Fibroblast of skin of back (primary cell): ENCODE measurements at regions not wholly inside any gene's neighbourhood (a gene's known extent, or its start where the extent isn't known, plus 50 kb on each side); places are given as distances from the start of the nearest gene placed in this dataset.
"Not testable (repeated sequence)": the region's sequence is repeated elsewhere in the genome, so short reads cannot be mapped to it uniquely, and the experiment has no call there.

Source experiments
- DNase-seq: peaks from one replicate; pipeline ENCODE4 v3.0.0-alpha.2; 2013

- no peak for DNase-seq
Measured at GRCh38 chr5:112574536-112574935, 155.5 kb upstream of the EPB41L4A start.

- no peak for DNase-seq
Measured at GRCh38 chr5:112576298-112576925, 157.3 kb upstream of the EPB41L4A start.

GRCh38 chr5:112579599-112580170 lies 158.0 kb upstream of the APC start:
- DNase-seq: peak; percentile 42

- DNase-seq: no peak
Measured at GRCh38 chr5:112581811-112582320, 155.8 kb upstream of the APC start.

GRCh38 chr5:112583166-112583565 lies 154.5 kb upstream of the APC start:
- no peak for DNase-seq

- DNase-seq: no peak
Measured at GRCh38 chr5:112584781-112585180, 152.9 kb upstream of the APC start.

- no peak for DNase-seq
Measured at GRCh38 chr5:112586596-112587062, 151.1 kb upstream of the APC start.

- not testable (repeated sequence) for DNase-seq
Measured at GRCh38 chr5:112590858-112591257, 146.8 kb upstream of the APC start.

GRCh38 chr5:112594095-112594850 lies 143.4 kb upstream of the APC start:
- DNase-seq: no peak

- DNase-seq: no peak
Measured at GRCh38 chr5:112594941-112595340, 142.7 kb upstream of the APC start.

GRCh38 chr5:112597831-112598230 lies 139.9 kb upstream of the APC start:
- DNase-seq: no peak

GRCh38 chr5:112600510-112600909 lies 137.2 kb upstream of the APC start:
- not testable (repeated sequence) for DNase-seq

GRCh38 chr5:112604732-112605630 lies 132.7 kb upstream of the APC start:
- no peak for DNase-seq

GRCh38 chr5:112608975-112609374 lies 128.7 kb upstream of the APC start:
- no peak for DNase-seq

GRCh38 chr5:112612663-112613062 lies 125.0 kb upstream of the APC start:
- DNase-seq: no peak

- no peak for DNase-seq
Measured at GRCh38 chr5:112614285-112614684, 123.4 kb upstream of the APC start.

GRCh38 chr5:112614986-112615385 lies 122.7 kb upstream of the APC start:
- no peak for DNase-seq

- DNase-seq: peak; percentile 27
Measured at GRCh38 chr5:112616812-112617547, 120.7 kb upstream of the APC start.

- no peak for DNase-seq
Measured at GRCh38 chr5:112625246-112625645, 112.4 kb upstream of the APC start.

- no peak for DNase-seq
Measured at GRCh38 chr5:112625689-112626438, 111.8 kb upstream of the APC start.

- no peak for DNase-seq
Measured at GRCh38 chr5:112626715-112627114, 111.0 kb upstream of the APC start.
